Uterus (tissue), 2 donors: ENCODE measurements at regions not wholly inside any gene's neighbourhood (a gene's known extent, or its start where the extent isn't known, plus 50 kb on each side); places are given as distances from the start of the nearest gene placed in this dataset.

ENCODE experiments used
- CTCF ChIP-seq, 4 experiments: fragments of 200-600 bp in 2 of 4; fragments of 450-650 bp in 2 of 4; sonication (generic) in 2 of 4; IDR thresholded peaks; one replicate each; pipeline ENCODE4 v1.5.1; 2016 to 2019; ENCODE audit warnings: antibody characterized with exemption in 4 of 4, mild to moderate bottlenecking in 2 of 4, moderate library complexity in 1 of 4
- POLR2A ChIP-seq, 2 donors: fragments of 450-650 bp; IDR thresholded peaks; one replicate each; pipeline ENCODE4 v1.6.1; 2016; ENCODE audit warnings: antibody characterized with exemption in 2 of 2, mild to moderate bottlenecking in 1 of 2, moderate library complexity in 1 of 2

DNA sequence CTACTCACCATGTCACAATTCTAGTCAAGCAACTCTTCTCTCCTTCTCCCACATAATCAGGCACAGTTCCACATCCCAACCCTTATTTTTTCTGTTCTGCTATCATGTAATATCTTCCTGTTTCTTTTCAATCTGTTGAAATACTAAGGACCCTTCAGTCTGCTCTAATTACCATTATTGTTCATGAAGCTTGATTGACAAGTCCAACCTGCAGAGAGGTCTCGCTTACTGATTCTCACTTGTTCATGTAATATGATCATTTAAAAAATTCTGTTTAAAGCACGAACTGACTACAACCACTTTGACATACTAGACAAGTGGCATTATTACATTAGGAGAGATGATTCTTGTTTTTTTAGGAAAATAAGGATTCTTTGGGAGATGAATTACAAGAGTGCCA, 108.6 kb upstream of the MAD2L1 start:
- TF ChIP-seq POLR2A (IDR thresholded peaks at IDR 0.05): no peak
- TF ChIP-seq CTCF (IDR thresholded peaks at IDR 0.05): no peak
